Smooth muscle cell (in vitro differentiated cells): ENCODE measurements at regions not wholly inside any gene's neighbourhood (a gene's known extent, or its start where the extent isn't known, plus 50 kb on each side); places are given as distances from the start of the nearest gene placed in this dataset.

ENCODE experiments used
- DNase-seq: peaks from one replicate; lab custom pipeline; 2025; ENCODE audit not compliant: unreplicated experiment; lab: John Stamatoyannopoulos, UW
- H2AFZ ChIP-seq: fragments of 200-600 bp; sonication (generic); 2 replicates; pipeline ENCODE4 v1.6.0; 2016; ENCODE audit warnings: antibody characterized with exemption, low read depth, mild to moderate bottlenecking
- H3F3A ChIP-seq: fragments of 200-600 bp; sonication (generic); 2 replicates; pipeline ENCODE4 v1.6.0; 2017; ENCODE audit warnings: antibody characterized with exemption, low read depth
- H3K27ac ChIP-seq: fragments of 200-600 bp; sonication (generic); 2 replicates; pipeline ENCODE4 v1.5.1; 2016; ENCODE audit warnings: low read depth, mild to moderate bottlenecking
- H3K27me3 ChIP-seq: fragments of 200-600 bp; sonication (generic); 2 replicates; pipeline ENCODE4 v1.6.1; 2016; ENCODE audit warnings: low read depth, mild to moderate bottlenecking
- H3K36me3 ChIP-seq: fragments of 200-600 bp; sonication (generic); 2 replicates; pipeline ENCODE4 v1.5.1; 2016; ENCODE audit warnings: low read depth
- H3K4me1 ChIP-seq: fragments of 200-600 bp; sonication (generic); 2 replicates; pipeline ENCODE4 v1.5.1; 2016; ENCODE audit warnings: low read depth
- H3K4me2 ChIP-seq: fragments of 200-600 bp; sonication (generic); 2 replicates; pipeline ENCODE4 v1.6.0; 2016; ENCODE audit warnings: mild to moderate bottlenecking
- H3K4me3 ChIP-seq: fragments of 200-600 bp; sonication (generic); 2 replicates; pipeline ENCODE4 v1.5.1; 2016; ENCODE audit warnings: mild to moderate bottlenecking
- H3K79me2 ChIP-seq: fragments of 200-600 bp; sonication (generic); 2 replicates; pipeline ENCODE4 v1.6.0; 2016; ENCODE audit warnings: low read depth, mild to moderate bottlenecking
- H3K9ac ChIP-seq: fragments of 200-600 bp; sonication (generic); 2 replicates; pipeline ENCODE4 v1.6.0; 2016; ENCODE audit warnings: low read depth
- H3K9me3 ChIP-seq: fragments of 200-600 bp; sonication (generic); replicated peaks from 2 replicates; pipeline ENCODE4 v1.5.1; 2016; ENCODE audit warnings: low read depth
- H4K20me1 ChIP-seq: fragments of 200-600 bp; sonication (generic); 2 replicates; pipeline ENCODE4 v1.6.0; 2016; ENCODE audit warnings: low read depth
- WGBS: methylation state at CpG from one replicate; pipeline ENCODE4 v1.1.7; 2016; ENCODE audit warnings: low lambda C conversion rate; 5-methylcytosine and 5-hydroxymethylcytosine counted together
- TF ChIP-seq, protein P1 (sequence below): fragments of 200-600 bp; sonication (generic); IDR thresholded peaks from 2 replicates; pipeline ENCODE4 v1.5.1; 2017; ENCODE audit warnings: borderline replicate concordance, mild to moderate bottlenecking, antibody characterized with exemption; ENCODE audit not compliant: insufficient read depth, poor library complexity, severe bottlenecking

DNA sequence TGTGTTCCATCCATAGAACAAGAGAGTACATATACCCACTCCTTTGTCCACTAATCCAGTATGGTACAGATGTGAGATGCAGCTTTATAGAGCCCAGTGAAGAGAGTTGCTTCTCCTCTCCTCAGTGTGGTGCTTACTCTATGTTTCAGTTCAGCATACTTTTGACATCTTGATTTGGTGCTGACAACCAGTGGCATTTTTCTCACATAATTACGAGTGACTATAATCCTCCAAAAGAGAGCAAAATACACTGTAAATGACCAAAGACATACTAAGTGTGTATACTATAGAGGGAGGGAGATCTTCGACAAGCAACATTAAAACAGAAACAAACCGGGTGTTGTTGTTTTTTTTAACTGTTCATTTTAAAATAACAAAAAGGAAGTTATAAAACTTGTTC, 191.5 kb downstream of the KLHL28 start:
- no peaks in the 10 kb centered on the region for H3K79me2 ChIP-seq
- H3K4me1 ChIP-seq = peaks cover 8% of the 10 kb centered on the region
- H3K36me3 ChIP-seq = no peaks in the 10 kb centered on the region
- WGBS = 54% methylated on average over 3 of the region's 3 CpGs
- H3K27ac ChIP-seq = no peak overlapping the region
- peak overlapping the region; percentile 48 for H2AFZ ChIP-seq
- no peaks in the 10 kb centered on the region for H3F3A ChIP-seq
- H3K4me3 ChIP-seq = no peak overlapping the region
- no peak overlapping the region for H3K4me2 ChIP-seq
- TF ChIP-seq, protein P1, sequence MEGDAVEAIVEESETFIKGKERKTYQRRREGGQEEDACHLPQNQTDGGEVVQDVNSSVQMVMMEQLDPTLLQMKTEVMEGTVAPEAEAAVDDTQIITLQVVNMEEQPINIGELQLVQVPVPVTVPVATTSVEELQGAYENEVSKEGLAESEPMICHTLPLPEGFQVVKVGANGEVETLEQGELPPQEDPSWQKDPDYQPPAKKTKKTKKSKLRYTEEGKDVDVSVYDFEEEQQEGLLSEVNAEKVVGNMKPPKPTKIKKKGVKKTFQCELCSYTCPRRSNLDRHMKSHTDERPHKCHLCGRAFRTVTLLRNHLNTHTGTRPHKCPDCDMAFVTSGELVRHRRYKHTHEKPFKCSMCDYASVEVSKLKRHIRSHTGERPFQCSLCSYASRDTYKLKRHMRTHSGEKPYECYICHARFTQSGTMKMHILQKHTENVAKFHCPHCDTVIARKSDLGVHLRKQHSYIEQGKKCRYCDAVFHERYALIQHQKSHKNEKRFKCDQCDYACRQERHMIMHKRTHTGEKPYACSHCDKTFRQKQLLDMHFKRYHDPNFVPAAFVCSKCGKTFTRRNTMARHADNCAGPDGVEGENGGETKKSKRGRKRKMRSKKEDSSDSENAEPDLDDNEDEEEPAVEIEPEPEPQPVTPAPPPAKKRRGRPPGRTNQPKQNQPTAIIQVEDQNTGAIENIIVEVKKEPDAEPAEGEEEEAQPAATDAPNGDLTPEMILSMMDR = no peak
- DNase-seq = no peak
- H3K9me3 ChIP-seq = no peaks in the 10 kb centered on the region
- H4K20me1 ChIP-seq = no peaks in the 10 kb centered on the region
- H3K9ac ChIP-seq = no peak overlapping the region
- H3K27me3 ChIP-seq = no peaks in the 10 kb centered on the region

DNA sequence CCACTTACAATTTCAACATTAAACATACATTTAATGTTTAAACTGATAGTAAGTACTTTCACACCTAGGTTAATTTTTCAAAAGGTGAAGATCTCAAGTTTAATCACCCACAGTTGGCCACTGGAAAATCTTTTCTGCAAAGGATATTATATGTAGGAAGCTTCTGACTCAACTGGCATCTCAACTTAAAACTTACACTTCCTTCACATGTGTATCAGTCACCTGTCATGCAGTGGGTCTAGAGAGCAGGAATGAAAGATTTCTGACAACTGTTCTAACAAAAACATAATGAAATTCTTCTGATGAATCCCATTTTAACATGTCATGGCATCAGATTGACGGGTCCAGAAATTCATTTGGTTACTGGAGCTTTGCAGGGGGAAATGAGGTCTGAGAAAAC, 192.8 kb downstream of the KLHL28 start:
- Histone ChIP-seq H3K36me3 (no peaks in the 10 kb centered on the region), H4K20me1 (no peaks in the 10 kb centered on the region), H3K4me3 (no peak overlapping the region), H3K27ac (no peak overlapping the region), H3K9me3 (no peaks in the 10 kb centered on the region), H2AFZ (no peak overlapping the region), H3K9ac (no peak overlapping the region), H3K4me2 (no peak overlapping the region), H3F3A (no peaks in the 10 kb centered on the region), H3K4me1 (peaks cover 8% of the 10 kb centered on the region), H3K27me3 (no peaks in the 10 kb centered on the region), H3K79me2 (no peaks in the 10 kb centered on the region)
- TF ChIP-seq, protein P1 = no peak
- no peak for DNase-seq
- WGBS = 91% methylated on average over 1 of the region's 1 CpG

DNA sequence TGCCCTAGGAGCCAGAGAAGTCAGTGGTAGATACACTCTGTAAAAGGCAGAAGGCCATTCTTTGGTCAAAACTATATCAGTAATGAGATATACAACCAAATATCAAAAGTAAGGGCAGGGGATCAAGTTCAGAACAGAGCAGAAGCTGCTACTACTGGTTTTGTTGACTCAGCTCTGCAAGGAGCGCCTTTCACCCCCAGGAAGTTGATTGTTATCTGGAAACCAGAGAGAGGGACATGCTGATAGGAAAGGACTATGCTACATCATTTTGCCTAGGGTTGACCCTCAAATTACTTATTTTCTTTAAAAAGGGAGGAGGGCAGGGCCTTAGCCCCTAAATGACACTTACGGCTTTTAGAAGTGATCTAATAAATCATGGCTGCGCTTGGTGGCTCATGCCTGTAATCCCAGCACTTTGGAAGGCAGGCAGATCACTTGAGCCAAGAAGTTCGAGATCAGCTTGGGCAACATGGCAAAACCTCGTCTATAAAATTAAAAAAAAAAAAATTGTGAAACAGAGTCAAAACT, 194.0 kb downstream of the KLHL28 start:
- peak overlapping the region; percentile 34 for H2AFZ ChIP-seq
- 55% methylated on average over 5 of the region's 5 CpGs for WGBS
- no peak for DNase-seq
- H3K36me3 ChIP-seq = no peaks in the 10 kb centered on the region
- no peak overlapping the region for H3K27ac ChIP-seq
- H4K20me1 ChIP-seq = no peaks in the 10 kb centered on the region
- H3K4me2 ChIP-seq = no peak overlapping the region
- peaks cover 8% of the 10 kb centered on the region for H3K4me1 ChIP-seq
- H3K9me3 ChIP-seq = no peaks in the 10 kb centered on the region
- no peak overlapping the region for H3K9ac ChIP-seq
- no peaks in the 10 kb centered on the region for H3K27me3 ChIP-seq
- no peak overlapping the region for H3K4me3 ChIP-seq
- TF ChIP-seq, protein P1 = no peak
- H3F3A ChIP-seq = no peaks in the 10 kb centered on the region
- H3K79me2 ChIP-seq = no peaks in the 10 kb centered on the region

DNA sequence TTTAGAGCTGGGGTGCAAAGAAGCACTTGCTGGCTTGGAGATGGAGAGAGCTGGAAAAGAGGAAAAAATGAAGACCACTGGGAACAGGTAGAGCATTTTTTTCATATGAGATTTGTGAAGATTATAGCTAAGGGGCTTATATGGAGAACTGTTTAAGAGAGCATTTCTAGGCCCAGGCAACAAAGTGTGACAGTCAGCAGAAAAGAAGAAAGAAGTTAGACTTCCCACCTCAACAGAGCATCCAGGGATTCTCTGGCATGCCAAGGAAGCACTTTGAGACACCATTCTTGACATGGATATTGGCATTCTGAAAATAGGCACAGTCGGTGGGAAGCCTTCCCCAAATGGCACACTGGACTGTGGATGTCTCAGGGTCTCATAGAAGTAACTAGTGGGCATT, 195.5 kb downstream of the KLHL28 start:
- no peak overlapping the region for H3K4me2 ChIP-seq
- H3K4me3 ChIP-seq = no peak overlapping the region
- no peaks in the 10 kb centered on the region for H3F3A ChIP-seq
- no peak for DNase-seq
- H3K27me3 ChIP-seq = no peaks in the 10 kb centered on the region
- H3K9ac ChIP-seq = no peak overlapping the region
- H4K20me1 ChIP-seq = no peaks in the 10 kb centered on the region
- 95% methylated on average over 1 of the region's 1 CpG for WGBS
- no peak overlapping the region for H2AFZ ChIP-seq
- peaks cover 8% of the 10 kb centered on the region for H3K4me1 ChIP-seq
- H3K79me2 ChIP-seq = no peaks in the 10 kb centered on the region
- TF ChIP-seq, protein P1 = no peak
- H3K27ac ChIP-seq = no peak overlapping the region
- H3K9me3 ChIP-seq = no peaks in the 10 kb centered on the region
- H3K36me3 ChIP-seq = no peaks in the 10 kb centered on the region
